HG02610 (cell line): ENCODE measurements at regions not wholly inside any gene's neighbourhood (a gene's known extent, or its start where the extent isn't known, plus 50 kb on each side); places are given as distances from the start of the nearest gene placed in this dataset.
A peak's percentile ranks its signal among the peaks of the same experiment; 100 is the strongest.
"Not testable (repeated sequence)": the region's sequence is repeated elsewhere in the genome, so short reads cannot be mapped to it uniquely, and the experiment has no call there.

Experiments used
- ATAC-seq: cut with Tn5 transposase; IDR thresholded peaks from one replicate; pipeline ENCODE4 v1.9.1; 2021; ENCODE audit warnings: mild to moderate bottlenecking, moderate library complexity; ENCODE audit not compliant: unreplicated experiment

GRCh38 chr12:40431169-40431568 is 206.4 kb downstream of the LRRK2 start:
- ATAC-seq, result no peak

GRCh38 chr12:40435251-40435650 is 210.5 kb downstream of the LRRK2 start:
- no peak for ATAC-seq

- ATAC-seq, result no peak
These were observed 211.2 kb downstream of the LRRK2 start for GRCh38 chr12:40435951-40436350.

- no peak for ATAC-seq
These were observed 211.8 kb downstream of the LRRK2 start for GRCh38 chr12:40436564-40436963.

- no peak for ATAC-seq
These were observed 215.1 kb downstream of the LRRK2 start for GRCh38 chr12:40439771-40440492.

- ATAC-seq, result no peak
These were observed 219.4 kb downstream of the LRRK2 start for GRCh38 chr12:40444174-40444573.

- peak; percentile 69 for ATAC-seq
These were observed 221.6 kb downstream of the LRRK2 start for GRCh38 chr12:40446385-40446784.

- ATAC-seq, result not testable (repeated sequence)
These were observed 223.7 kb downstream of the LRRK2 start for GRCh38 chr12:40448523-40448922.

- ATAC-seq, result no peak
These were observed 226.9 kb downstream of the LRRK2 start for GRCh38 chr12:40451661-40452060.

GRCh38 chr12:40464121-40464520 is 228.1 kb upstream of the CNTN1 start:
- ATAC-seq, result no peak

- ATAC-seq, result no peak
These were observed 222.5 kb upstream of the CNTN1 start for GRCh38 chr12:40469736-40470135.

GRCh38 chr12:40473962-40474361 is 218.3 kb upstream of the CNTN1 start:
- no peak for ATAC-seq

GRCh38 chr12:40474630-40475029 is 217.6 kb upstream of the CNTN1 start:
- no peak for ATAC-seq

- ATAC-seq, result no peak
These were observed 192.4 kb upstream of the CNTN1 start for GRCh38 chr12:40499856-40500255.

- no peak for ATAC-seq
These were observed 189.9 kb upstream of the CNTN1 start for GRCh38 chr12:40502322-40502721.

- no peak for ATAC-seq
These were observed 186.9 kb upstream of the CNTN1 start for GRCh38 chr12:40505327-40505726.

GRCh38 chr12:40508421-40508820 is 183.8 kb upstream of the CNTN1 start:
- no peak for ATAC-seq

- ATAC-seq, result peak; percentile 57
These were observed 180.9 kb upstream of the CNTN1 start for GRCh38 chr12:40511341-40511740.

- ATAC-seq, result peak; percentile 84
These were observed 177.0 kb upstream of the CNTN1 start for GRCh38 chr12:40515041-40515816.

- no peak for ATAC-seq
These were observed 169.4 kb upstream of the CNTN1 start for GRCh38 chr12:40522837-40523236.

GRCh38 chr12:40525054-40525453 is 167.2 kb upstream of the CNTN1 start:
- no peak for ATAC-seq

- no peak for ATAC-seq
These were observed 157.4 kb upstream of the CNTN1 start for GRCh38 chr12:40534828-40535227.
